ENCODE measurements at regions not wholly inside any gene's neighbourhood (a gene's known extent, or its start where the extent isn't known, plus 50 kb on each side); places are given as distances from the start of the nearest gene placed in this dataset.

- DNase-seq (ENCODE audit: extremely low spot score) = no peak
- TF ChIP-seq CTCF (IDR thresholded peaks at IDR 0.05; ENCODE audit: control extremely low read depth, extremely low read depth, low read depth, missing control alignments) = no peak
- ChIA-PET POLR2A (no interaction called here), CTCF (interaction anchor here (0.8 to 5.1 kb wide), 14 partner anchors 8 to 200 kb away, joined by 3 to 50 read pairs (median 5); partner anchors contain the start of gene PXYLP1)
Measured at GRCh38 chr3:141431411-141432378, 55.1 kb upstream of the RASA2 start.

GRCh38 chr3:141432904-141433303, 53.9 kb upstream of the RASA2 start:
- ChIA-PET CTCF (interaction anchor here (0.9 to 5.1 kb wide), 7 partner anchors 9 to 72 kb away, joined by 3 to 50 read pairs (median 7); no protein-coding TSS in a partner anchor), POLR2A (no interaction called here)
- no peak for DNase-seq (ENCODE audit: extremely low spot score)
- TF ChIP-seq CTCF (IDR thresholded peaks at IDR 0.05; ENCODE audit: control extremely low read depth, extremely low read depth, low read depth, missing control alignments) = no peak

- peak; percentile 36 for DNase-seq (ENCODE audit: extremely low spot score)
- no peak for TF ChIP-seq CTCF (IDR thresholded peaks at IDR 0.05; ENCODE audit: control extremely low read depth, extremely low read depth, low read depth, missing control alignments)
- POLR2A ChIA-PET = no interaction called here
- CTCF ChIA-PET = interaction anchor here (1.0 to 1.9 kb wide), 4 partner anchors 18 to 130 kb away, joined by 4 to 6 read pairs (median 6); no protein-coding TSS in a partner anchor
Measured at GRCh38 chr3:141434255-141434654, 52.6 kb upstream of the RASA2 start.

GRCh38 chr3:141436180-141436579, 50.6 kb upstream of the RASA2 start:
- DNase-seq (ENCODE audit: extremely low spot score) = no peak
- ChIA-PET CTCF (interaction anchor here (0.8 to 9.5 kb wide), 10 partner anchors 10 to 122 kb away, joined by 3 to 161 read pairs (median 4); no protein-coding TSS in a partner anchor), POLR2A (interaction anchor here (1.2 kb wide), 1 partner anchor 125 kb away, joined by 4 read pairs; no protein-coding TSS in a partner anchor)
- no peak for TF ChIP-seq CTCF (IDR thresholded peaks at IDR 0.05; ENCODE audit: control extremely low read depth, extremely low read depth, low read depth, missing control alignments)
